Esophagus squamous epithelium (tissue), 5 donors: ENCODE measurements at regions not wholly inside any gene's neighbourhood (a gene's known extent, or its start where the extent isn't known, plus 50 kb on each side); places are given as distances from the start of the nearest gene placed in this dataset.

Experiments used
- DNase-seq: peaks from one replicate; lab custom pipeline; 2025; lab: John Stamatoyannopoulos, UW
- H3K27ac ChIP-seq, 4 donors: fragments of 200-600 bp; sonication (generic); one replicate each; pipeline ENCODE4 v1.5.1; 2016 to 2019; ENCODE audit warnings: mild to moderate bottlenecking in 1 of 4
- H3K27me3 ChIP-seq, 4 donors: fragments of 200-600 bp; sonication (generic); 1 replicate in 3 of 4; 2 replicates in 1 of 4; pipeline versions ENCODE4 v1.5.1 to v1.6.0; 2017 to 2021; ENCODE audit warnings: antibody characterized with exemption in 1 of 4
- H3K36me3 ChIP-seq, 3 donors: fragments of 200-600 bp; sonication (generic); one replicate each; pipeline ENCODE4 v1.5.1; 2016 to 2019
- H3K4me1 ChIP-seq, 3 donors: fragments of 200-600 bp; sonication (generic); one replicate each; pipeline ENCODE4 v1.5.1; 2017 to 2019
- H3K4me3 ChIP-seq, 4 donors: fragments of 200-600 bp; sonication (generic); 1 replicate in 3 of 4; 2 replicates in 1 of 4; pipeline ENCODE4 v1.5.1; 2016 to 2019; ENCODE audit warnings: mild to moderate bottlenecking in 2 of 4, moderate library complexity in 1 of 4
- H3K9me3 ChIP-seq, 3 donors: fragments of 200-600 bp; sonication (generic); one replicate each; pipeline ENCODE4 v1.5.1; 2016 to 2019
- POLR2A ChIP-seq, 4 donors: fragments of 450-650 bp; IDR thresholded peaks; one replicate each; pipeline ENCODE4 v1.6.1; 2017; ENCODE audit warnings: antibody characterized with exemption in 4 of 4, mild to moderate bottlenecking in 4 of 4, moderate library complexity in 3 of 4
- WGBS, 2 donors: methylation state at CpG; one replicate each; pipeline ENCODE4 v1.1.5; 2018; 5-methylcytosine and 5-hydroxymethylcytosine counted together
- intact Hi-C: fragments of 100-400 bp; cut with DNase I; formaldehyde crosslinking; loops from one replicate; pipeline ENCODE4 v1.15.0; 2022
- TF ChIP-seq, protein P1 (sequence below), 6 experiments: fragments of 450-650 bp in 4 of 6; fragments of 200-600 bp in 2 of 6; sonication (generic) in 2 of 6; IDR thresholded peaks; one replicate each; pipeline ENCODE4 v1.5.1; 2016 to 2019; ENCODE audit warnings: antibody characterized with exemption in 6 of 6, mild to moderate bottlenecking in 4 of 6, moderate library complexity in 4 of 6
- donor health status: DM: yes; HTN: yes; CAD: no.

DNA sequence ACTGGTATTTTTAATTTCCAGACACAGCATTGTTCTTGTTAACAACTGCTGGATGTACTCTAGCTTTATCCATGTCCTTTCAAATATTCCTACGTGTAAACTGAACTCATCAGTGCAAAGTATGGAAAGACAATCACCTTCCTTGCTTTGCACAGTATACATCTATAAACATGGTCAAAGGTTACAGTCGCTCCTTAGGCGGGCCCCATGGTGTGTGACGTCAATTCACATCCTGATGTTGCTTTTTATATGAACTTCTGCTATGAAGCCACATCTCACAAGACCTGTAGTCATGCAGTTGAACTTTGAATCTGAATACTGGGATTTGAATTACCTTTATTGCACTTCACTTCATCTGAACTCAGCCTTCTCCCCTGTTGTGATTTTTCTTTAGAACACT is 447.6 kb upstream of the PSMD7 start:
- no peak for TF ChIP-seq POLR2A (IDR thresholded peaks at IDR 0.05)
- TF ChIP-seq, protein P1, sequence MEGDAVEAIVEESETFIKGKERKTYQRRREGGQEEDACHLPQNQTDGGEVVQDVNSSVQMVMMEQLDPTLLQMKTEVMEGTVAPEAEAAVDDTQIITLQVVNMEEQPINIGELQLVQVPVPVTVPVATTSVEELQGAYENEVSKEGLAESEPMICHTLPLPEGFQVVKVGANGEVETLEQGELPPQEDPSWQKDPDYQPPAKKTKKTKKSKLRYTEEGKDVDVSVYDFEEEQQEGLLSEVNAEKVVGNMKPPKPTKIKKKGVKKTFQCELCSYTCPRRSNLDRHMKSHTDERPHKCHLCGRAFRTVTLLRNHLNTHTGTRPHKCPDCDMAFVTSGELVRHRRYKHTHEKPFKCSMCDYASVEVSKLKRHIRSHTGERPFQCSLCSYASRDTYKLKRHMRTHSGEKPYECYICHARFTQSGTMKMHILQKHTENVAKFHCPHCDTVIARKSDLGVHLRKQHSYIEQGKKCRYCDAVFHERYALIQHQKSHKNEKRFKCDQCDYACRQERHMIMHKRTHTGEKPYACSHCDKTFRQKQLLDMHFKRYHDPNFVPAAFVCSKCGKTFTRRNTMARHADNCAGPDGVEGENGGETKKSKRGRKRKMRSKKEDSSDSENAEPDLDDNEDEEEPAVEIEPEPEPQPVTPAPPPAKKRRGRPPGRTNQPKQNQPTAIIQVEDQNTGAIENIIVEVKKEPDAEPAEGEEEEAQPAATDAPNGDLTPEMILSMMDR (IDR thresholded peaks at IDR 0.05) = no peak
- 75 to 86% methylated on average over 4 of the region's 4 CpGs for WGBS, 2 donors
- Histone ChIP-seq H3K9me3 (no peaks in the 10 kb centered on the region), H3K36me3 (no peaks in the 10 kb centered on the region), H3K4me3 (no peak overlapping the region), H3K27me3 (no peaks in the 10 kb centered on the region), H3K27ac (no peak overlapping the region), H3K4me1 (no peaks in the 10 kb centered on the region)
- intact Hi-C loops = no loop called here
- no peak for DNase-seq

DNA sequence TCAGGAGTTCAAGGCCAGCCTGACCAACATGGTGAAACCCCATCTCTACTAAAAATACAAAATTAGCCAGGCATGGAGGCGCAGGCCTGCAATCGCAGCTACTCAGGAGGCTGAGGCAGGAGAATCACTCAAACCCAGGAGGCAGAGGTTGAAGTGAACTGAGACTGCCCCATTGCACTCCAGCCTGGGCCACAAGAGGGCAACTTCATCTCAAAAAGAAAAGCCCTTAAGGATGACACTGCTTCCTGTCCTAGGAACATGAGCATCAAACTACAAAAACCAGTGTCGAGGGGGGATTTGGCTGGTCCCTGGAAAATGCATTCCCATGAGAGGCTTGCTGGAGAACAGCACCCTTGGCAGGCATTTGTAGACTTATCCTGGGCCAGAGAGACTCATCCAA is 449.5 kb upstream of the PSMD7 start:
- Histone ChIP-seq H3K27ac (no peak overlapping the region), H3K4me3 (no peak overlapping the region), H3K36me3 (no peaks in the 10 kb centered on the region), H3K27me3 (no peaks in the 10 kb centered on the region), H3K4me1 (no peaks in the 10 kb centered on the region), H3K9me3 (no peaks in the 10 kb centered on the region)
- DNase-seq = no peak
- TF ChIP-seq, protein P1 (IDR thresholded peaks at IDR 0.05) = no peak
- TF ChIP-seq POLR2A (IDR thresholded peaks at IDR 0.05) = no peak
- WGBS, 2 donors = 90% methylated on average over 2 to 3 of the region's 3 CpGs
- intact Hi-C loops = no loop called here

DNA sequence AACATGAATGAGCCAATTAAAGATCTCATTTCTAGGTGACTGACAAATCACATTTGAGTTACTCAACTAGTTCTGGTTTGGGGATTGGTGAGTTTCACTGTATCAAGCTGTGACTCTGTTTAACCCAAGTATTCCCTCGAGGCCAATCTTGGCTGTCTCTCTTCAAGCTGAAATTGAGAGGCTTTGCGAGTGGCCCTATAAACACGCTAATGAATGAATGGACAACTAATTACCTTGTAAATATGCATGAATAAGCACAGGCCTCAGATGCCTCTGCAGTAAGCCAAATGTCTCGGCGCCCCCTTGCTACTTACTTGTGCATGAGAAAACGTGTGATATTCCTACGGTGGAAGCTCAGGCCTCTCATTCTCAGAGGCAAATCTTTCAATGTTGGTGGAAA is 450.3 kb upstream of the PSMD7 start:
- no peak for DNase-seq
- H3K4me3 ChIP-seq = no peak overlapping the region
- H3K27me3 ChIP-seq = no peaks in the 10 kb centered on the region
- H3K4me1 ChIP-seq = no peaks in the 10 kb centered on the region
- H3K36me3 ChIP-seq = no peaks in the 10 kb centered on the region
- intact Hi-C loops = no loop called here
- no peak overlapping the region for H3K27ac ChIP-seq
- WGBS, 2 donors = 59 to 78% methylated on average over 7 of the region's 7 CpGs
- no peaks in the 10 kb centered on the region for H3K9me3 ChIP-seq
- TF ChIP-seq, protein P1 (IDR thresholded peaks at IDR 0.05) = no peak
- no peak for TF ChIP-seq POLR2A (IDR thresholded peaks at IDR 0.05)

DNA sequence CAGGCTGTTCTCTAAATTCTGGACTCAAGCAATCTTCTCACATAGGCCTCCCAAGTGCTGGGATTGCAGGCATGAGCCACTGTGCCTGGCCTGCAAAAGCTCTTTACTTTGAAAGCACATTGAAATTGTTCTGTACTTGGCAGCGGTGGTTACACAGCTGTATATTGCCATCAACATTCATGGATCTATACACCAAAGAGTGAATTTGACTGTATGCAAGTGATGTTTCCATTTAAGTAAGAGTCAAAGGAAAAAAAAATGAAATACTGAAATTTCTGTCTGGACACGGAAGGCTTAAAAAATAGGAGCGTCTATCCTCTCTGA is 450.6 kb upstream of the PSMD7 start:
- Histone ChIP-seq H3K9me3 (no peaks in the 10 kb centered on the region), H3K36me3 (no peaks in the 10 kb centered on the region), H3K27ac (no peak overlapping the region), H3K27me3 (no peaks in the 10 kb centered on the region), H3K4me3 (no peak overlapping the region), H3K4me1 (no peaks in the 10 kb centered on the region)
- no peak for DNase-seq
- intact Hi-C loops = no loop called here
- 81 to 97% methylated on average over 3 of the region's 3 CpGs for WGBS, 2 donors
- no peak for TF ChIP-seq POLR2A (IDR thresholded peaks at IDR 0.05)
- TF ChIP-seq, protein P1 (IDR thresholded peaks at IDR 0.05) = no peak

DNA sequence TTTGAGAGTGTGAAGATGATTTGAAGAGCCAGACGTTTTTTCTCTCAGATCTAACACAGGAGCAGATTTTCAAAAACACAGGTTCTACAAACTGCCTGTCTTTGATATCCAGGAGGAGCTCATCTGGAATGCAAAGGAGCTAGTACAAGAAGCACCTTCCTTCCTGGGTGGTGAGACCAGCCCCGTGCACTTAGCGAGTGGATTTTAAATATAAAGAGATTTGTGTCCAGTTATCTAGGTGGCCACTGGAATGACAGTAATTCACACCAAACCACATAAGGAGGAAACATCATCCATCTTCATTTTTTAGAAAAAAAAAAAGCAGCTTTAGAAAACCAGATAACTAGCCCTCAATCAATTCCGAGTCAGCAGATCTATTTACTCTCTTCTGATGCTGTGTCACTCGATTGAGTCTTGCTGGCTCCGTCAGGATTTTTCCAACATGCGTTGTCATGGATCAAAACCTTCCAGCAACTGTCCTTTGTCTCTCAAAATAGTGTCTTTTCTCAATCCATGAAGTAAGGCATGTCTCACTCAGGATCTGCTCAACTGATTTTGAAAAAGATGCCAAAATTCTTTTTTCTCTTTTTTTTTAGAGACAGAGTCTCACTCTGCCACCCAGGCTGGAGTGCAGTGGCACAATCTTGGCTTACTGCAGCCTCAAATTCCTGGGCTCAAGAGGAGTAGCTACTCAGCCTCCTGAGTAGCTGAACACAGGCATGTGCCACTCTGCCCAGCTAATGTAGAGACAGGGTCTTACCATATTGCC is 451.2 kb upstream of the PSMD7 start:
- no peaks in the 10 kb centered on the region for H3K4me1 ChIP-seq
- H3K27me3 ChIP-seq = no peaks in the 10 kb centered on the region
- no peaks in the 10 kb centered on the region for H3K36me3 ChIP-seq
- H3K4me3 ChIP-seq = no peak overlapping the region
- no peak overlapping the region for H3K27ac ChIP-seq
- intact Hi-C loops = no loop called here
- 53 to 56% methylated on average over 7 of the region's 7 CpGs for WGBS, 2 donors
- DNase-seq = no peak
- TF ChIP-seq, protein P1 (IDR thresholded peaks at IDR 0.05) = no peak
- TF ChIP-seq POLR2A (IDR thresholded peaks at IDR 0.05) = no peak
- no peaks in the 10 kb centered on the region for H3K9me3 ChIP-seq
